ENCODE measurements at regions not wholly inside any gene's neighbourhood (a gene's known extent, or its start where the extent isn't known, plus 50 kb on each side); places are given as distances from the start of the nearest gene placed in this dataset.

DNA sequence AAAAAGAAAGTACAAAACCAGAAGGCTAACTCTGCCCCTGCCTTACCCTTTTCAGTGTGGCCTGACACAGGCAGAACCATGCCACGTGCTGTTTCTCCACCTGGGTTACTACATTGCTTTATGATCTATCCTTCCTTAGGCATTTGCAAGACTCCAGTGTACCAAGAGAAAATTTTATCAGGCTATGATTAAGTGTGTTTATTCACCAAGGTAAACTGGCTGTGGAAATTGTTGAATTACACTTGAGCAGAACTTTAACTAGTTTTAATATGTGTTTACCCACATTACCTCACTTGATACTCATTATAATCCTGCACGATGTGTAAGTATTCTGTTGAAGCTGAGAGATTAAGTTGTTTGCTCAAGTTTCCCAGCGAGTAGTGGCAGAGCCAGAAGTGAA lies 129.7 kb upstream of the MYOCD start:
- TF ChIP-seq, protein P1, sequence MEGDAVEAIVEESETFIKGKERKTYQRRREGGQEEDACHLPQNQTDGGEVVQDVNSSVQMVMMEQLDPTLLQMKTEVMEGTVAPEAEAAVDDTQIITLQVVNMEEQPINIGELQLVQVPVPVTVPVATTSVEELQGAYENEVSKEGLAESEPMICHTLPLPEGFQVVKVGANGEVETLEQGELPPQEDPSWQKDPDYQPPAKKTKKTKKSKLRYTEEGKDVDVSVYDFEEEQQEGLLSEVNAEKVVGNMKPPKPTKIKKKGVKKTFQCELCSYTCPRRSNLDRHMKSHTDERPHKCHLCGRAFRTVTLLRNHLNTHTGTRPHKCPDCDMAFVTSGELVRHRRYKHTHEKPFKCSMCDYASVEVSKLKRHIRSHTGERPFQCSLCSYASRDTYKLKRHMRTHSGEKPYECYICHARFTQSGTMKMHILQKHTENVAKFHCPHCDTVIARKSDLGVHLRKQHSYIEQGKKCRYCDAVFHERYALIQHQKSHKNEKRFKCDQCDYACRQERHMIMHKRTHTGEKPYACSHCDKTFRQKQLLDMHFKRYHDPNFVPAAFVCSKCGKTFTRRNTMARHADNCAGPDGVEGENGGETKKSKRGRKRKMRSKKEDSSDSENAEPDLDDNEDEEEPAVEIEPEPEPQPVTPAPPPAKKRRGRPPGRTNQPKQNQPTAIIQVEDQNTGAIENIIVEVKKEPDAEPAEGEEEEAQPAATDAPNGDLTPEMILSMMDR (IDR thresholded peaks at IDR 0.05; ENCODE audit: low read depth, low read length): no peak
- H3K4me3 ChIP-seq (ENCODE audit: low read depth, low read length): no peak overlapping the region

DNA sequence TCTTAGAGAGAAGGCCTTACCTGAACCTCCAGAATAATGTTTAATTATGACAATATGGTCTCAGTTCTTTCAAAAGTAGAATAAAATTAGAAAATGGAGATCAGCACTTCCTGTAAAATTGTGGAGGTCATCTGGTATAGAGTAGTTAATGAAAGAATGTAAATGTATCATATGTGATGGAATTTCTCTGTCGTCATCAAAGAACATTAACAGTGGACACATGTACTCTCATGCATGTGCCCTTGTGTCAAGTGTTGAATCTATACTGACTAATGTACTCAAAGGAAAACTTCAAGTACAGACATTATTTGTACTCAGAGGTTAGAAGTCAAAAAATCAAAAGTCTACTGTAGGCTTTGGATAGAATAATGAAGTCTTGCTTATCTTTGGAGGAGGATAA lies 129.2 kb upstream of the MYOCD start:
- H3K4me3 ChIP-seq (ENCODE audit: low read depth, low read length): no peak overlapping the region
- TF ChIP-seq, protein P1 (IDR thresholded peaks at IDR 0.05; ENCODE audit: low read depth, low read length): no peak

DNA sequence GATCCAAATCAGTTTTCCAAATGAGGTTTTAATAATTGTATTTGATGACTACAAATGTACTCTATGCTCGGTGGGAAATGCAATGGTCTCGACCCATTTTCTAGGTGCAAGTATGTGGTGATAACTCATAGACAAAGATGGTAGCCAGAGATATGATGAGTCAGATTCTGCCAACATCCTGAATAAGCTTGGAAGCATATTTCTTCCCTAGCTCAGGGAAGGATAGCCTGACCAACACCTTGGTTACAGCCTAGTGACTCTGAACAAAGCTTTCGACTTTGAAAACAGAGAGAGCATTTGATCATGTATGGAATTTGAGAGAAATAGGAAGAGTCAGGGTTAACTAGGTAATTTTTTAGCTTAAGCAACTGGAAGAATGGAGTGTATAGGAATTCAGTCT lies 128.3 kb upstream of the MYOCD start:
- TF ChIP-seq, protein P1 (IDR thresholded peaks at IDR 0.05; ENCODE audit: low read depth, low read length): no peak
- no peak overlapping the region for H3K4me3 ChIP-seq (ENCODE audit: low read depth, low read length)

DNA sequence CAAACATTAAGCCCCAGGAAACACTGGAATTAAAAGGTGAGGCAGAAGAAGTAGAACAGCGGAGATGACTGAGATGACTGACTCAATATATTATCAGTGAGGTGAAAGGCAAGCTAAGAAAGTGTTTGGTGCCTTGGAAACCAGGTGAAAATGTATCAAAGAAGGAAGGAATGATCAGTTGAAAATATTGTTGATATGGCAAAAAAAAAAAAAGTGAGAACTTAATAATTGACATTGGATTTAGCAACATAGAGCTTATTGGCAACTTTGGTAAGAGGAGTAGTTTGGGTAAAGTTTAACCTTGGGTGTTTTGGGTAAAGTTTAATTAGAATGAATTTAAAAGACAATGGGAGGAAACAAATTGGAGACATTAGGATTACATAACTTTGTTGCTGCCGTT lies 127.7 kb upstream of the MYOCD start:
- TF ChIP-seq, protein P1 (IDR thresholded peaks at IDR 0.05; ENCODE audit: low read depth, low read length): no peak
- H3K4me3 ChIP-seq (ENCODE audit: low read depth, low read length): no peak overlapping the region

DNA sequence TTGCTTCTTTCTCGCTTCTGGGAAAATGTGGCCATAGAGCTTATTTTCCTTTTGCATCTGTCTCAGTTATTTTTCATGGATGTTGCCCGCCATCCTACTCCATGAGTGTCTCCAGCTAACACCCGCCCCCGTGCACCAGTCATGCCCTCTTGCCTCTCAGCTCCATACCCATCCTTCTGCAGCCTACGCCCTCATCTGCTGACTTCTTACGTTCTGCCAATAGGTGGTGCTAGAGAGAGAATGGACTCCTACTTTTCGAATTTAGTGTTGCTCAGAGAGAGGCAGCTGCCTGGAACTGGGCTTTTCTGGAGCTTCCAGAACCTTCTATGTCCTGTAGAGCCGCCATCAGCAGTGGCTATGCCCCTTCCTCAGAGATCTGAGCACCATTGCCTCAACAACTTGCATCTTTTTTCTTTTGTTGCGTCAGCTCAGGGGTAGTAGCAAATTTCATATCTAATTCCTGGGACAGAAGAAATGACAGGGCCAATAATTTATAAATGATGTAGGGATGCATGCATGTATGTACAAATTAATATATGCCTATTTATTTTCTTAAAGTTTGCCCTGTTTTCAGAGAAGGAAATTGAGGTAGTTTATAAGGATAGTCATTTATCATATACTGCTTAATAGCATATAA lies 119.7 kb upstream of the MYOCD start:
- H3K4me3 ChIP-seq (ENCODE audit: low read depth, low read length): no peak overlapping the region
- TF ChIP-seq, protein P1 (IDR thresholded peaks at IDR 0.05; ENCODE audit: low read depth, low read length): peak; percentile 79

DNA sequence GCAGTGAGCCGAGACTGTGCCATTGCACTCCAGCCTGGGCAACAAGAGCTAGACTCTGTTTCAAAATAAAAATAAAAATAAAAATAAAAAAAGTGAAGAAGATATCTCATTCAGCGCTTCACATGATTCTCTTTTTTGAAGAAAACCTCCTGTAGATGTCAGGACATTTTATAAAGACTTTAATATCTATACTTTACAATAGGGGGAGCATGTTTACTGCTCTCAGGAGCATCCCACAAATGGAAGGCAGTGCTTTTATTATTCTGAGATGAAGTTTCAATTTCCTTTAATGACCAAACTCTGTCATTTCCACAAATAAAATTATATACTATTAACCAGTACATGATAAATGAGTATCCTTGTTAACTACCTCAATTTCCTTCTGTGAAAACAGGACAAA lies 118.7 kb upstream of the MYOCD start:
- H3K4me3 ChIP-seq (ENCODE audit: low read depth, low read length): no peak overlapping the region
- TF ChIP-seq, protein P1 (IDR thresholded peaks at IDR 0.05; ENCODE audit: low read depth, low read length): no peak

DNA sequence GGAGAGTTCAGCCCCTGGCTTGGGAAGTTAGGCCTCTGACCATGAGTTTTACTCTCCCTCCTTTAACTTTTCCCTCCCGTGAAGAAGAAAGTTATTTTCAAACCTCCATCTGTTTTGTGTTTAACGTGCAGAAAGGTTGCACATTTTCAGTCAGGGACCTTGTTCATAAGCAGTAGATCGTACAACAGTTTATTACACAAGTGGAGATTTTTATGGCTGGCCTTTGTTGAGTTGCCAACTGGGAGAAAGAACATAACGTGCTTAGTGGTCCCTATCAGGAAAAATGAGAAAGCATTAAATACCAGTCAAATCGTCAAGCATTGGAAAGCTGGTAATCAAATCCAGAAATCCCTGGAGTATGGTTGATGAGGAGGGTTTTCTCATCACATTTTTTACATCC lies 117.9 kb upstream of the MYOCD start:
- H3K4me3 ChIP-seq (ENCODE audit: low read depth, low read length): no peak overlapping the region
- TF ChIP-seq, protein P1 (IDR thresholded peaks at IDR 0.05; ENCODE audit: low read depth, low read length): no peak

Data from WI38 (cell line).